ENCODE measurements at regions not wholly inside any gene's neighbourhood (a gene's known extent, or its start where the extent isn't known, plus 50 kb on each side); places are given as distances from the start of the nearest gene placed in this dataset.

DNA sequence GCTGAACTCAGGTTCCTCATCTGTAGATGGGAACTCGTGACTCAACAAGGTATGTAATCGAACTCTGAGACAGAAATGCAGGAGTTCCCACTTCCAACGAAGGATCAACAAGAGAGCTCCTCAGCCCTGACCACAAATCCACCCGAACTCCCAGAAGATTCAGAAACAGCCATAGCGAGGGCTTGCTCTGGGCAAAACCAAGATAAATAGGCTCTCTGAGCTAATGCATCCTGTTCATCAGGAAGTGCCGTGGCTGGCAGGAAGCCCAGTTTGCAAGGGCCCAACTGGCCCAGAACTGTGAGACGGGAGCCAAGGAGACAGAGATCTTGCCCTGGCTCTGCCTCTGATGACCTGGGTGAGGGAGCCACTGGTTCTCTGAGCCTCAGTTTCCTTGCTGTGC lies 141.7 kb upstream of the PFKP start (continued):
- TF ChIP-seq ZBTB10 (tag by site-specific recombination; IDR thresholded peaks at IDR 0.05) (no peak), ZNF558 (tag by site-specific recombination; IDR thresholded peaks at IDR 0.05) (no peak), ZBTB17 (tag by site-specific recombination; IDR thresholded peaks at IDR 0.05) (peak; percentile 74), ZNF366 (tag by site-specific recombination; conservative IDR thresholded peaks at IDR 0.05) (0 out of 2 replicates have a peak, but pooled peaks have one; percentile 25), SP7 (tag by site-specific recombination; IDR thresholded peaks at IDR 0.05) (0 out of 2 replicates have a peak, but pooled peaks have one; percentile 33), ZNF19 (tag by site-specific recombination; IDR thresholded peaks at IDR 0.05; ENCODE audit: low read depth) (no peak), ZNF184 (tag by site-specific recombination; IDR thresholded peaks at IDR 0.05) (0 out of 2 replicates have a peak, but pooled peaks have one; percentile 47), ZBTB20 (tag by site-specific recombination; IDR thresholded peaks at IDR 0.05) (peak; percentile 26; the same call in 1 of the 2 replicates)

GRCh38 chr10:2924431-2924830 lies 142.9 kb upstream of the PFKP start:
- TF ChIP-seq ZNF423 (tag by site-specific recombination; IDR thresholded peaks at IDR 0.05) (no peak), ZNF292 (tag by site-specific recombination; IDR thresholded peaks at IDR 0.05; ENCODE audit: borderline replicate concordance, low read depth) (no peak), GLI2 (tag by site-specific recombination; IDR thresholded peaks at IDR 0.05; ENCODE audit: borderline replicate concordance, low read depth) (no peak), ZNF366 (tag by site-specific recombination; conservative IDR thresholded peaks at IDR 0.05) (no peak), ZSCAN23 (tag by site-specific recombination; IDR thresholded peaks at IDR 0.05) (no peak), ZXDB (tag by site-specific recombination; IDR thresholded peaks at IDR 0.05) (no peak), ZNF335 (tag by site-specific recombination; conservative IDR thresholded peaks at IDR 0.05) (no peak), SP7 (tag by site-specific recombination; IDR thresholded peaks at IDR 0.05) (no peak), ZNF791 (tag by site-specific recombination; IDR thresholded peaks at IDR 0.05) (no peak), ZBTB44 (tag by site-specific recombination; IDR thresholded peaks at IDR 0.05) (no peak), ZNF37A (tag by site-specific recombination; IDR thresholded peaks at IDR 0.05) (no peak), ZNF585B (tag by site-specific recombination; IDR thresholded peaks at IDR 0.05) (no peak), ZNF555 (tag by site-specific recombination; conservative IDR thresholded peaks at IDR 0.05) (no peak), ZNF354C (tag by site-specific recombination; IDR thresholded peaks at IDR 0.05; ENCODE audit: borderline replicate concordance, low read depth) (no peak)
- TF ChIP-seq, protein P1, sequence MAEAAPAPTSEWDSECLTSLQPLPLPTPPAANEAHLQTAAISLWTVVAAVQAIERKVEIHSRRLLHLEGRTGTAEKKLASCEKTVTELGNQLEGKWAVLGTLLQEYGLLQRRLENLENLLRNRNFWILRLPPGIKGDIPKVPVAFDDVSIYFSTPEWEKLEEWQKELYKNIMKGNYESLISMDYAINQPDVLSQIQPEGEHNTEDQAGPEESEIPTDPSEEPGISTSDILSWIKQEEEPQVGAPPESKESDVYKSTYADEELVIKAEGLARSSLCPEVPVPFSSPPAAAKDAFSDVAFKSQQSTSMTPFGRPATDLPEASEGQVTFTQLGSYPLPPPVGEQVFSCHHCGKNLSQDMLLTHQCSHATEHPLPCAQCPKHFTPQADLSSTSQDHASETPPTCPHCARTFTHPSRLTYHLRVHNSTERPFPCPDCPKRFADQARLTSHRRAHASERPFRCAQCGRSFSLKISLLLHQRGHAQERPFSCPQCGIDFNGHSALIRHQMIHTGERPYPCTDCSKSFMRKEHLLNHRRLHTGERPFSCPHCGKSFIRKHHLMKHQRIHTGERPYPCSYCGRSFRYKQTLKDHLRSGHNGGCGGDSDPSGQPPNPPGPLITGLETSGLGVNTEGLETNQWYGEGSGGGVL (tag by site-specific recombination; IDR thresholded peaks at IDR 0.05): no peak
- Histone ChIP-seq H3K9me3 (ENCODE audit: control insufficient read depth, insufficient read depth, low read depth, low read length) (no peaks in the 10 kb centered on the region), H3K27ac (ENCODE audit: extremely low read depth, low read depth, low read length) (no peak overlapping the region), H3K4me1 (ENCODE audit: control insufficient read depth, insufficient read depth, low read length) (peaks cover 6% of the 10 kb centered on the region), H3K36me3 (ENCODE audit: control insufficient read depth in 2 of 2, insufficient read depth in 1 of 2, low read length in 2 of 2) (no peaks in the 10 kb centered on the region), H3K4me3 (ENCODE audit: low read depth, low read length) (no peak overlapping the region)
- ChIA-PET POLR2A (no interaction called here), CTCF (interaction anchor here (1.2 to 1.7 kb wide), 3 partner anchors 54 to 120 kb away, joined by 5 to 9 read pairs (median 6); no protein-coding TSS in a partner anchor)
